Suprapubic skin (tissue), 4 donors: ENCODE measurements at regions not wholly inside any gene's neighbourhood (a gene's known extent, or its start where the extent isn't known, plus 50 kb on each side); places are given as distances from the start of the nearest gene placed in this dataset.

Experiments used
- DNase-seq, 2 donors: peaks; one replicate each; pipeline ENCODE4 v3.0.0-alpha.2; 2019; ENCODE audit warnings: low spot score in 2 of 2
- H3K27ac ChIP-seq: fragments of 200-600 bp; sonication (generic); one replicate; pipeline ENCODE4 v1.5.1; 2019
- H3K27me3 ChIP-seq: fragments of 200-600 bp; sonication (generic); one replicate; pipeline ENCODE4 v1.5.1; 2019
- H3K36me3 ChIP-seq: fragments of 200-600 bp; sonication (generic); one replicate; pipeline ENCODE4 v1.5.1; 2019
- H3K4me1 ChIP-seq: fragments of 200-600 bp; sonication (generic); one replicate; pipeline ENCODE4 v1.5.1; 2019
- H3K4me3 ChIP-seq: fragments of 200-600 bp; sonication (generic); one replicate; pipeline ENCODE4 v1.5.1; 2019; ENCODE audit warnings: mild to moderate bottlenecking
- H3K9me3 ChIP-seq: fragments of 200-600 bp; sonication (generic); one replicate; pipeline ENCODE4 v1.5.1; 2019
- EP300 ChIP-seq: sonication (generic); formaldehyde crosslinking; IDR thresholded peaks from one replicate; pipeline ENCODE4 v1.6.1; 2017; ENCODE audit warnings: antibody characterized with exemption
- POLR2A ChIP-seq, 2 donors: fragments of 450-650 bp; IDR thresholded peaks; one replicate each; pipeline ENCODE4 v1.6.1; 2017; ENCODE audit warnings: antibody characterized with exemption in 2 of 2, mild to moderate bottlenecking in 2 of 2, moderate library complexity in 2 of 2
- POLR2AphosphoS5 ChIP-seq, 3 donors: sonication (generic); formaldehyde crosslinking; IDR thresholded peaks; one replicate each; pipeline ENCODE4 v1.6.1; 2017; ENCODE audit warnings: antibody characterized with exemption in 3 of 3
- WGBS: methylation state at CpG from one replicate; pipeline ENCODE4 v1.1.5; 2018; 5-methylcytosine and 5-hydroxymethylcytosine counted together
- TF ChIP-seq, protein P1 (sequence below), 2 donors: fragments of 200-600 bp in 1 of 2; fragments of 450-650 bp in 1 of 2; sonication (generic) in 1 of 2; IDR thresholded peaks; one replicate each; pipeline ENCODE4 v1.5.1; 2016 to 2019; ENCODE audit warnings: antibody characterized with exemption in 2 of 2, mild to moderate bottlenecking in 1 of 2, moderate library complexity in 1 of 2

DNA sequence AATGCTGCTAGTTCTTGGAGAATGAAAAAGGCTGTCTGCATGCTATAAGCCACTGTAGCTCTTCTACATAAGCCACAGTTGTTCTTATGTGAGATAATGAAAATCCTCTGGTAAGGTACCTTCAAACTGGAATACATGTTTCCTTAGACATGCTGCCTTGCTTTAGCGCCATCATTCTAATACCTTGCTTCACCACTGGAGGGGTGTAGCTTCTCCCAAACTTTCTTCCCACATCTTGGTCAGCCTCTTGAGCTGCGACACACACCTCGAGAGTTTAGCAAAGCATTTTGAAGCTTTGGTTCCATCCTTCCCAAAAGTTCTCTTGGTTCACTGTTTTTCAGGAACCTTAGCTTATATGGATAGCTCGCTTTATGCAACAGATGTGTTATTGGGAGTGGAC, 69.5 kb downstream of the NKX2-1 start:
- 92% methylated on average over 4 of the region's 4 CpGs for WGBS
- Histone ChIP-seq H3K27ac (no peak overlapping the region), H3K4me3 (no peak overlapping the region), H3K36me3 (no peaks in the 10 kb centered on the region), H3K9me3 (no peaks in the 10 kb centered on the region), H3K27me3 (no peaks in the 10 kb centered on the region), H3K4me1 (no peaks in the 10 kb centered on the region)
- DNase-seq, result no peak
- TF ChIP-seq POLR2A (IDR thresholded peaks at IDR 0.05), result no peak
- TF ChIP-seq EP300, result no peak
- TF ChIP-seq POLR2AphosphoS5 (IDR thresholded peaks at IDR 0.05), result no peak
- TF ChIP-seq, protein P1, sequence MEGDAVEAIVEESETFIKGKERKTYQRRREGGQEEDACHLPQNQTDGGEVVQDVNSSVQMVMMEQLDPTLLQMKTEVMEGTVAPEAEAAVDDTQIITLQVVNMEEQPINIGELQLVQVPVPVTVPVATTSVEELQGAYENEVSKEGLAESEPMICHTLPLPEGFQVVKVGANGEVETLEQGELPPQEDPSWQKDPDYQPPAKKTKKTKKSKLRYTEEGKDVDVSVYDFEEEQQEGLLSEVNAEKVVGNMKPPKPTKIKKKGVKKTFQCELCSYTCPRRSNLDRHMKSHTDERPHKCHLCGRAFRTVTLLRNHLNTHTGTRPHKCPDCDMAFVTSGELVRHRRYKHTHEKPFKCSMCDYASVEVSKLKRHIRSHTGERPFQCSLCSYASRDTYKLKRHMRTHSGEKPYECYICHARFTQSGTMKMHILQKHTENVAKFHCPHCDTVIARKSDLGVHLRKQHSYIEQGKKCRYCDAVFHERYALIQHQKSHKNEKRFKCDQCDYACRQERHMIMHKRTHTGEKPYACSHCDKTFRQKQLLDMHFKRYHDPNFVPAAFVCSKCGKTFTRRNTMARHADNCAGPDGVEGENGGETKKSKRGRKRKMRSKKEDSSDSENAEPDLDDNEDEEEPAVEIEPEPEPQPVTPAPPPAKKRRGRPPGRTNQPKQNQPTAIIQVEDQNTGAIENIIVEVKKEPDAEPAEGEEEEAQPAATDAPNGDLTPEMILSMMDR (IDR thresholded peaks at IDR 0.05), result no peak

DNA sequence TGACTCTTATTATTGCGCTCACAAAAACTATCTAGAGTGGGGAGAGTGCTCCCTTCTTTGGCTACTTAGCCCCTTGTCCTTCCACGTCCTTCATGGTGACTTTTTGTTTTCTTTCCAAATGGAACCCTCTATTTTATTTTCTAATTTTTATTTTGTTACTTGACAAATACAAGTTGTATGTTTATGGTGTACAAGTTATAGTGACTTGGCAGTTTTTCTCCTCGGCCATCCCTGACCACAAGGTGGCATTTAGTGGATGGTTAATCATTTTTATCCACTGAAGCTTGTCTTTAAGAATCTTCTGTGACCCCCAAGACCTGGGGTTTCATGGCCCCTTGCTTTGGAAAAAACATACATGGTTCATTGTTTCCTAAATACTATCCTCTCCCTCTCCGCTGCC, 70.1 kb downstream of the NKX2-1 start:
- H3K4me3 ChIP-seq, result no peak overlapping the region
- H3K27me3 ChIP-seq, result no peaks in the 10 kb centered on the region
- no peaks in the 10 kb centered on the region for H3K9me3 ChIP-seq
- no peak for DNase-seq
- WGBS, result 90% methylated on average over 4 of the region's 4 CpGs
- no peaks in the 10 kb centered on the region for H3K36me3 ChIP-seq
- TF ChIP-seq, protein P1 (IDR thresholded peaks at IDR 0.05), result no peak
- no peak for TF ChIP-seq POLR2A (IDR thresholded peaks at IDR 0.05)
- TF ChIP-seq POLR2AphosphoS5 (IDR thresholded peaks at IDR 0.05), result no peak
- TF ChIP-seq EP300, result no peak
- H3K27ac ChIP-seq, result no peak overlapping the region
- no peaks in the 10 kb centered on the region for H3K4me1 ChIP-seq

DNA sequence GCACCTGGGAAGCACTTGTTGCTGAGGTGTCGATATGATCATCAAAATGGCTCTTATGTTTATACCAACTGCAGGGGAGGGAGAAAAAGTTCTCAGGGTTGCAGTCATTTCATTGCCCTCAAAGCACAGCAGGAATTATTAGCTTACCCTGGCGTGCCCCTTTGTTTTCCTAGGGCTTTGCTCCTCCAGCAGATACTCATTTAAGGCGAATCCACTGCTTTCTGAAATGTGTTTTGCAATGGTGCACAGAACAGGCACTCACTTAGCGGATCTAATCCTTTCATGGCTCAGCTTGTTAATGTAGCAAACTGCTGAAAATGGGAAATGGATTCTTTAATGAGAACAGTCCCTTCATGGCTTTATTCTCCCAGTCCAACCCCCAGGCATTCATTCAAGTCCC, 76.7 kb downstream of the NKX2-1 start:
- Histone ChIP-seq H3K27me3 (peaks cover 4% of the 10 kb centered on the region), H3K4me3 (no peak overlapping the region), H3K27ac (no peak overlapping the region), H3K4me1 (no peaks in the 10 kb centered on the region), H3K9me3 (no peaks in the 10 kb centered on the region), H3K36me3 (no peaks in the 10 kb centered on the region)
- no peak for DNase-seq
- WGBS, result 61% methylated on average over 4 of the region's 4 CpGs
- TF ChIP-seq POLR2AphosphoS5 (IDR thresholded peaks at IDR 0.05) (no peak), EP300 (no peak), POLR2A (IDR thresholded peaks at IDR 0.05) (no peak)
- TF ChIP-seq, protein P1 (IDR thresholded peaks at IDR 0.05), result no peak

DNA sequence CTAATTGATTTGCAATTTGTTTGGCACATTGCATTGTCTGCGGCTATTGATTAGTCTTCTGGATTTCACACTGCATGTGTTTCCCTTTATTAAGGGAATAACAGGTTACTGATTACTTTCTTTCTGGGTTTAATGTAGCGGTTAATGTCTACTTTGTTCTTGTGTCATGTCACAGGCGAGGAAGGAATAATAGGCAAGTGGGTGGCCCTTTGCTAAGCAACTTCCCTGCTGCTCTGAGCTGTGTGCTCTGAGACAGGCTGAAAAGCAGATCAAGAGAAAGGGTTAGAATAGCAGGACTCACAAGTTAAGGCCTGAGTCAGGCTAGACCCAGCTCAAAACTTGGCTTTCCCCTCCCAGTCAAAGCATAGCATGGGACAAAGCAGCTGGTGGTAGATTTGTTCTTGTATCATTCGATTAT, 77.2 kb downstream of the NKX2-1 start:
- no peaks in the 10 kb centered on the region for H3K9me3 ChIP-seq
- 65% methylated on average over 4 of the region's 4 CpGs for WGBS
- H3K4me1 ChIP-seq, result no peaks in the 10 kb centered on the region
- peaks cover 4% of the 10 kb centered on the region for H3K27me3 ChIP-seq
- no peak for DNase-seq
- no peak overlapping the region for H3K27ac ChIP-seq
- no peaks in the 10 kb centered on the region for H3K36me3 ChIP-seq
- no peak for TF ChIP-seq EP300
- TF ChIP-seq, protein P1 (IDR thresholded peaks at IDR 0.05), result no peak
- TF ChIP-seq POLR2A (IDR thresholded peaks at IDR 0.05), result no peak
- no peak for TF ChIP-seq POLR2AphosphoS5 (IDR thresholded peaks at IDR 0.05)
- no peak overlapping the region for H3K4me3 ChIP-seq

DNA sequence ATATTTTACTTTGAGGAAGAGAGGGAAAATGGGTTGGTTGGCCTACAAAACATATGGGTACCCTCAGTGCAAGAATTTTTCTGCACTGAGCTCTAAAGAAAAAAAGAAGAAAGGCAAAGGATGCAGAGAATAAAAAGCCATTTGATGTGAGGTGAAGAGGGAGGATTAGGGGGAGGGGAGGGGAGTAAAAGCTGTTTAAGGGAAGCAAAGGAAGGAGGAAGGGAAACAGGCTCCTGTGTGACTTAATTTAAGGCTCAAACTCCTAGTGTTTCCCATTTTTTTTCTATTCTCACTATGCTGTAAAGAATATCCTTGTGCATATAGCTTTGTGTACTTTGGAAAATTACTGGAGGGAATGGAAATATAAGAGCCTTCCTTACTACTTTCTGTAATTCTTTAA, 78.7 kb downstream of the NKX2-1 start:
- no peak overlapping the region for H3K27ac ChIP-seq
- no peaks in the 10 kb centered on the region for H3K9me3 ChIP-seq
- TF ChIP-seq POLR2A (IDR thresholded peaks at IDR 0.05), result no peak
- TF ChIP-seq, protein P1 (IDR thresholded peaks at IDR 0.05), result no peak
- no peak for TF ChIP-seq EP300
- TF ChIP-seq POLR2AphosphoS5 (IDR thresholded peaks at IDR 0.05), result no peak
- H3K36me3 ChIP-seq, result no peaks in the 10 kb centered on the region
- peaks cover 4% of the 10 kb centered on the region for H3K27me3 ChIP-seq
- no peaks in the 10 kb centered on the region for H3K4me1 ChIP-seq
- H3K4me3 ChIP-seq, result no peak overlapping the region
- DNase-seq, result no peak
